HG03045 (cell line): ENCODE measurements at regions not wholly inside any gene's neighbourhood (a gene's known extent, or its start where the extent isn't known, plus 50 kb on each side); places are given as distances from the start of the nearest gene placed in this dataset.

Experiments used
- ATAC-seq: cut with Tn5 transposase; IDR thresholded peaks from one replicate; pipeline ENCODE4 v1.9.1; 2021; ENCODE audit warnings: mild to moderate bottlenecking, moderate library complexity; ENCODE audit not compliant: unreplicated experiment

DNA sequence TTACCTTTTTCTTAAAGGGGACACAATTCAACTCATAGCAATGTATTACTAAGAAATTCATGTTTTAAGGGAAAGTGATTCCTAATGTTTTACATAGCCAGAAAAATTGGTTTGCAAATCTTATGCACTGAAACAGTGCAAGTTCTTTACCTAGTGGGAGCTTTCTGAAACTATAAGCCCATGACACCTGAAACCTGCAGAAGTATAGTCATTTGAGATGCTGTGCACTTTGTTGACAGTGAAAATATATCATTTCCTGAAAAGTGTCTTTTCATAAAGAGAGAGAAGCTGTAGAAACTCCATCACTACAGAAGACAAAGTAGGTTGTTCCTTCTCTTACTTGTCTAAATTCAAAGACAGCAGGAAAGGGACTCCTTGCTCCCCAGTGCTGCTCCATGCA, 517.1 kb downstream of the LMO7 start:
- no peak for ATAC-seq

DNA sequence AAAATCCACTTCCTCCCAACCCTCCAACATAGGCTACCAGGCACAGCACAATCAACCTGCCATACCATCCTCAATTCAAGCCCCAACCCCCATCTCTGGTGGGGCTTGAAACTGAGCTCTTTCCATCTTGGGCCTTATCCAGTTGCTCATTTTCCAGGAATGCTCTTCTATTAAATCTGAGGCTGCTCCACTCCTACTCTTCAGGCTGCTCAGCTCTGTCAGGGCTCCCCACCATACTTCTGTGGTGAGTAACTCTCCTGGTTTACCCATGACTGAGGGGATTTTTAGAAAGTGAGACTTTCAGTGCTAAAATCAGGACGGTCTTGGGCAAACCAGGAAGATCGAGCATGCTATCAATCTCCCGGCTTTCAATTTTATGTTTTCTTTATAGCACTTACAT, 512.8 kb downstream of the LMO7 start:
- no peak for ATAC-seq

DNA sequence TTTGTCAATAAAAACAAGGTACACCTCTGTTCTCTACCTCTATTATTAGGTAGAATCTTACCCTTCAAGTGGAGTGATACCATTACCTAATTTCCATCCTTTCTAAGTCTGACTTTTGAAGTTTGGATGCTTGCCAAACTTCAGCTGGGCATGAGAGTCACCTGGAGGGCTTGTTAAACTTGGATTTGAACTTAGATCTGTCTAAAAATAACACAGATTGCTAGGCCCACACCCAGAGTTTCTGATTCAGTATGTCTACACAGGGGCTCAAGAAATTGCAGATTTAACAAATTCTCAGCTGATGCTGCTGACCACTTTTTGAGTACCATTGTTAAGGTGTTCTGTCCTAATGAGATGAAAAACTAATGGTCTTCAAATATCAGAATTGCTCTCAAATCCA, 512.2 kb downstream of the LMO7 start:
- ATAC-seq, result no peak

GRCh38 chr13:76132532-76132931, 496.4 kb downstream of the LMO7 start:
- no peak for ATAC-seq

DNA sequence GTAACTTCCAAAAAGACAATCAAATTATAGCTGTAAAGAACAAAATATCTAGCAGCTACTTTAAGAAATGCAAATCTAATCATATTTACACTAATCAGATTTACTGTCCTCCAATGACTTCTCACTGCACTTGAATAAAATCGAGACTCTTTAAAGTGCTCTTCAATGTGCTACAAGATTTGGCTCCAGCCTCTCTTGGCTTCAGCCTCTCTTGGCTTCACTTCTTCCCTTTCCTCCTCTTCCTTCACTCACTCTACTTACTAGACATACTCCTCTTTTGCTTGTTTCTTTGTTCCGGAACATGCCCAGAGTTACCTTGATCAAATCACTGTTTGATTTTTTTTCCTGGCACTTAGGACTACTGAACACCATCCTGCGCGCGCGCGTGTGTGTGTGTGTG, 495.4 kb downstream of the LMO7 start:
- ATAC-seq, result no peak

GRCh38 chr13:76129305-76130000, 493.3 kb downstream of the LMO7 start:
- ATAC-seq, result no peak

GRCh38 chr13:76127922-76128321, 491.8 kb downstream of the LMO7 start:
- no peak for ATAC-seq

DNA sequence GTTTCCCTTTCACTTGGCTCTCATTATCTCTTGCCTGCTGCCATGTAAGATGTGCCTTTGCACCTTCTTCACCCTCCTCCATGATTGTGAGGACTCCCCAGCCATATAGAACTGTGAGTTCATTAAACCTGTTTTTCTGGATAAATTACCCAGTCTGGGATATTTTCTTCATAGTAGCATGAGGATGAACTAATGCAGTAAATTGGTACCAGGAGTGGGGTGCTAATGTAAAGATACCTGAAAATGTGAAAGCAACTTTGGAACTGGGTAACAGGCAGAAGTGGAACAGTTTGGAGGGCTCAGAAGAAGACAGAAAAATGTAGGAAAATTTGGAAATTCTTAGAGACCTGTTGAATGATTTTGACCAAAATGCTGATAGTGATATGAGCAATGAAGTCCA, 487.4 kb downstream of the LMO7 start:
- no peak for ATAC-seq

GRCh38 chr13:76116751-76117360, 480.7 kb downstream of the LMO7 start:
- no peak for ATAC-seq

DNA sequence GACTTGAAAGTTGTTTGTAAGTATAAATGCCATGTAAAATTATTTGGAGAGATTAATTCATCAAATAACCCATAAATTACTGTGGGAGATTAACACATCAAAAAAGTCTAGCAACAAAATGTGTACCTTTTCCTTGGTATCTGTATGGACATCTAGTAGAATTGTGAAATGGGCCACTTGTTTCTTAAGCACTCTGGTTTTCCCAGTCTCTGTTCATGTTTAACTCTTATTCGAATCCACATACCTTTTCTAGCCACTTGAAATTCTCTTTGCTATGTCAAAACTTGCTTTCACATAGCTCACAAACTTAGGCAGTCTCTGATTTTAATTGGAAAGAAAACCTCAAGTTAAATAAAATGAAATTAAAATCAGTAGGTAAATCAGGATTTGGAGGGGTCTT, 470.6 kb downstream of the LMO7 start:
- ATAC-seq, result no peak

- no peak for ATAC-seq
Measured at GRCh38 chr13:76094645-76095044, 458.5 kb downstream of the LMO7 start.

DNA sequence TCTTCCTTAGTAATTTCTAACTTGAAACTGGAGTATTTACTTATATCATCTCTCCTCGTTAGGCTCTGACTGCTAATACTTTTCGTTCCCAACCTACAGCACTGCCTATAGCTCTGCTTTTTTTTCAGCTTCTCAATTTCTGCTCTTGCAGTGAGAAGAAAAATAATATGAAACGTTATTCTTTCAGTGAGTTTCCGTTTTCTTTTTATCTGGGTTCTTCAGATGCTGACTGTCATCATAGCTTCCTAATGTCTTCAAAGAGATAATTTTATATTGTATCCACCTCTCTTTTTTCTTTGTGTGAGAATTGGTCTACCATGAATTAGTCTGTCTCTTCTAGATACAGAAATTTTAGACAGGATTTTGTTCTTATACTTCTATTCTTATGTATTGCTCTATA, 454.9 kb downstream of the LMO7 start:
- ATAC-seq, result no peak

GRCh38 chr13:76086729-76087128, 450.6 kb downstream of the LMO7 start:
- no peak for ATAC-seq

DNA sequence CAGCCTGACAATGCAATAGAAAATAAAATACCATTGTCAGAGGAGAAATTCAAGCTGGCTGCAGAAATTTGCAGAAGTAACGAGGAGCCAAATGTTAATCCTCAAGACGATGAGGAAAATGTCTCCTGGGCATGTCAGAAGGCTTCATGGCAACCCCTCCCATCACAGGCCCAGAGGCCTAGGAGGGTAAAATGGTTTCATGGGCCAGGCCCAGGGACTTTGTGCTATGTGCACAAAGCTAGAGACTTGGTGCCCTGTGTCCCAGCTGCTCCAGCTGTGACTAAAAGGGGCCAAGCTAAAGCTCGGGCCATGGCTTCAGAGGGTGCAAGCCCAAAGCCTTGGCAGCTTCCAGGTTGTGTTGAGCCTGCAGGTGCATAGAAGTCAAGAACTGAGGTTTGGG, 431.7 kb downstream of the LMO7 start:
- ATAC-seq, result no peak

GRCh38 chr13:76053181-76053580, 417.1 kb downstream of the LMO7 start:
- ATAC-seq, result no peak

DNA sequence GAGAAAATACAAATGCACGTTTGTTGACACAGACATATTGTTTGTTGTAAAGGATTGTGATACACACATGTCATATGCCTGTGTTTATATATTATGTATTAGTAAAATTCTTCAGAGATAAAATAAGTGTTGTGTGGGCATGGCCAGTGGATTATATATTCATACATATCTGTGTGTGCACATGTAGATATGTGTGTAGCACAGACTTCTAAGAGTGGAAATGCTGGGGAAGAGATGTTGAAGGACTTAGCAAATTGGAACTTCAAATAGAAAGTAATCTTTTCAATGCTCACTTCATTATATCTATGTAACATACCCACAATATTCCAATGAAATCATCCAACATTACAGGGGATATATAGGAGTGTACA, 413.2 kb downstream of the LMO7 start:
- ATAC-seq, result no peak

DNA sequence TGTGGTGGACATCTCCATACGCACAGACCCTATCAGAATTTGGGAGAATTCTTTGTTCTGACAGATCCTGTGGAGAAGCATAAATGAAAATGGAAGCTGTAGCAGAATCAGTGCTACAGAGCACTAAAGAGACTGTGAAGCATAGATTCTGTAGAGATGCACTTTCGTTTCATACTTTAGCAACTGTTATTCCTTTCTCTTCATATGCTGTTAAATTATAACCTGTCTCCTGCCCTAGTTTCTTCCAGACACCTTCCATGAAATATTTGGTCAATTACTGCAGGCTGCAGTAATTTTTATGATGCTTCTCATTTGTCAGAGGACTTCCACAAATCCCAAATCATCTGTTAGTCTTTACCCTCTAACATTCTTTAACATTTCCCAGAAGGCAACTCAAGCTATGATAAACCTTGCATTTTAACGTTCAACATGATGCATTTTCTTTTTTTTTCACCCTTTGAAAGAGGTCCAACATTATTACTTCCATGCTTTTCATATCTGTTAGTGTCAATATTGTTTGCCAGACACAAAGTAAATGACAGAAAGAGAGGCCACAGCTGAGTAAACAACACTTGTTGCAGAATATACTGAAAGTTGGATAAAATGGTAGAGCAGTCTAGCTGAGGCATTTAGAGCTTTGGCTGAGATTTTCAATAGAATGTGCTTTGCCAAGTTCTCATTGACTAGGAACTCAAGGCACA, 412.7 kb downstream of the LMO7 start:
- ATAC-seq, result no peak

DNA sequence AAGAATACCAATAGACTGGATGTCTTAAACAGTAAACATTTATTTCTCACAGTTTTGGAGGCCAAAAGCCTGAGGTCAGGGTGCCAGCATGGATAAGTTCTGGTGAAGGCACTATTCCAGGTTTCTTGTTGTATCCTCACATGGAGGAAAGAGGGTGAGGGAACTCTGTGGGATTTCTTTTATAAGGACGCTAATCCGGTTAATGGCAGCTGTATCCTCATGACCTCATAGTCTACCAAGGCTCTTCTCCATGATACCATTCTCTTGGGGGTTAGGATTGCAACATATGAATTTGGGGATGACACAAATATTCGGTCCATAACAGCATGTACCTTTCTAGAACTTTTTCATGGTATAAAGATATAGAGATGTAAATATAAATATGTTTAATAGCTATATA, 412.0 kb downstream of the LMO7 start:
- no peak for ATAC-seq

DNA sequence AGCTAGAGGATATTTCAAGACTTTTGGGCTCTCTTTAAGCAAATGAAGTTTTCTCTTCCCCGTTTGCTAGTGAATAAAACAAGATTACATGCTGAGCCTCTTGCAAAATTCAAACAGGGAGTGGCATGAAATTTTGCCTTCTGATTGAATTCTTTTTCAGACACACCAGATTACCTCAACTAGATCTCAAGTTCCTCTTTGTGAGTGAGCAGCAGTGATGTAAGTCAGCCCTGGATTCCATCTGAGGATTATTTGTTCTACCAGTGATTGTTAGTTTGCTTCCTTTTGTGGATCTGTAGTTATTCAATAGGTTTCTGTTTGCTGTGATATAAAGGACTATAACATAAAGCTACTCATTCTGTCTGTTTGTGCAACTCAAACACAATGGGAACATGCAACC, 407.7 kb downstream of the LMO7 start:
- no peak for ATAC-seq

DNA sequence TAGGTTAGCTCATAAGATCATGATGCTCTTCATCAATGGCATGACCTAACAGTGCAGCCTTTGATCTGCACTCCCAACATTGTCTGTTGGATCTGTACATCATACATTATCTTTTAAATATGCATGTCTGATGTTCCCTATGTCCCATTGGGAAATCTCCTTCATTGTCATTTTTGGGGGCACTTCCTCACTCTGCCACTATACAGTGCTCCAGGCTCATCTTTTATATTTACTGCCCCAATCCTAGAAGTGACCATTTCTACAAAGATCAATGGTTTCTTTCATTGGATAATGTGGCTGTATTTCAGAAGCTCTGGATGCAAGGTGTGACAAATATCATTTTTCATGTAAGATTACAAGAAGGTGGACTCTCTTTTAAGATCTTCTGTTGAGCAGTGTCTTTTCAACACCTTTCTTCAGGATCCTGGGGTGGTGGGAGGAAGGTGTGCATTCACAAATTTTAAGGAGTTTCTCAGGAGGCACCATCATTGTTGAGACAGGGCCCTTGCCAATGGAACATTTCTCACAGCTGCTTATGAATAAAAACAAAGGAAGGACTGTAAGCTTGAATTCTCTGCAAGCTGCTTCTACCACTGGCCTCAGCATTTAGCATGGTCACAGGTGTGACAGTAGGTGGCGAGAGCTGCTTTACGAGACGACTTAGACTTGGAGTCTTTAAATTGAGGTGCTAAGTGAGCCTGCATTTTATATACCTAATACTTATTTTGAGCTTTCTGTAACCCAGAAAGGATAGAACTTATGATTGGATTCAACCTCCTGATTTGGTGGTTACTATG, 403.0 kb downstream of the LMO7 start:
- no peak for ATAC-seq

DNA sequence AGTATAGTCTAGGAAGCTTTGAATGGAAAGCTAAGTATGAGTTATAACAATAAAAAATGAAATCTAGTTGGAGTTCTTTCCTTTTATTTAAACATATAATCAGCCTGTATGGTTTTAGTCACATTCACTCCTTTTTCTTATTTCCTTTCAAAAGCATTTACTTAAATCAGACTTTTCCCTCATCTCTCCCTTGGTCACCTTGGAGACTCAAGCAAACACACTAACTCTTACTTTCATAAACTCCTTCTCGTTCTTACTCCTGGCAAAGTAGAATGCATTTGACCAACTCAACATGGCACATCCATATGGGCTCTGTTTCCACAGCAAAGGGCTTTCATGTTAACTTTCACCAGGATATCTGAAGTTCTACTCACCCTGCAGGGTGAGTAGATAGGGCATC, 400.0 kb downstream of the LMO7 start:
- ATAC-seq, result no peak

GRCh38 chr13:76035711-76036110, 399.6 kb downstream of the LMO7 start:
- no peak for ATAC-seq
